ENCODE measurements at regions not wholly inside any gene's neighbourhood (a gene's known extent, or its start where the extent isn't known, plus 50 kb on each side); places are given as distances from the start of the nearest gene placed in this dataset.

DNA sequence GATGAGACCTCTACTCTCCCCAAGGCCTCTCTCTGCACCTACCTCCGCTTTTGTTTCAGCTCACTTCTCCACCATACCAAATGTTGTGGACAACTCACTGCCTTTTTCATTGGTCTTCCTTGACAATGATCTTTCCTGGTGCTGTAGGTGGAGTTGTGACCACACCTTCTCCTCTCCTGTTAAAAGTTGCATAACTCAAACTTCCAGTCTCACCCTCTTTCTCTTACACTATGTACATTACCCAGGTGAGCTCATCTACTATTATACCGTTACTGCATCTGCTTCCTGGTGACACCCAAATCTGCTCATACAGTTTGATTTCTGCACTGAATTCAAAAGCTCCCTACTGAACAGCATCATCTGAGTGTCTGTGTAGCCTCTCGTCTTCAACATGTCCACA, 542.8 kb downstream of the GALC start:
- H3K9me3 ChIP-seq, result no peaks in the 10 kb centered on the region
- H3K4me3 ChIP-seq, result no peak overlapping the region
- no peaks in the 10 kb centered on the region for H3K27me3 ChIP-seq
- no peak for DNase-seq
- no peaks in the 10 kb centered on the region for H3K36me3 ChIP-seq

- Histone ChIP-seq H3K36me3 (no peaks in the 10 kb centered on the region), H3K4me3 (no peak overlapping the region), H3K27me3 (no peaks in the 10 kb centered on the region), H3K9me3 (no peaks in the 10 kb centered on the region)
- no peak for DNase-seq
Measured at GRCh38 chr14:87449016-87449415, 544.0 kb downstream of the GALC start.

DNA sequence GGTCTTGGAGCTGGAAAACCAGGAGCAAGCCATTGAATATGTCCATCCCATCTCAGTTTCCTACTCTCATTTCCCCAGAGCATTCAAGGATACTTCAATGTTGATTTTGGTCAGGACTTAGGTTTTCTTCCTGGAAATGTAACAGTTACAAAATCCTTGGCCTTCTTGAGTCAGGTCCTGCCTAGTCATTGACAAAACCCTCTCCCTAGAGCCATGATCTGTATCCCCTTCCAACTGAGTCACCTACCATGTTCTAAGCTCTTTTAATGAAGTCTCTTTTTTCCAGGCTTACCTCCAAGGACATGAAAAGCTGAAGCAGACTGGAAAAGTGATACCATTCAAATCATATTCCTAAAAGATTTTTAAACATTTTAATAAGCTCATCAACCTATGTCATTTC, 549.2 kb downstream of the GALC start:
- Histone ChIP-seq H3K4me3 (no peak overlapping the region), H3K27me3 (no peaks in the 10 kb centered on the region), H3K36me3 (no peaks in the 10 kb centered on the region), H3K9me3 (no peaks in the 10 kb centered on the region)
- no peak for DNase-seq

DNA sequence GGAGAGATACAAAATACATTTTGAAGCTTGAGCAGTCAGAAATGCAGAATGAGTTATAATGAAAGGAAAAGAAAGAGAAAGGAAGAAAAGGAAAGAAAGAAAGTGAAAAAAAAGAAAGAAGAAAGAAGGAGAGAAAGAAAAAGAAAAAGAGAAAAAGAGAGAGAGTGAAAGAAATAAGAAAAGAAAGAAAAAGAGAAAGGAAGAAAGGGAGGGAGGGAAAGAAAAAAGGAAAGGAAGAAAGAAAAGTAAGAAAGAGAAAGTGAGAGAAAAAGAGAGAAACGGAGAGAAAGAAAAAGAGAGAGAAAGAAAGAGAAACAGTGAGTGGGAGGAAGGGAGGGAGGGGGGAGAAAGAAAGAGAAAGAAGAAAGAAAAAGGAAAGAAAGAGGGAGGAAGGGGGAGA, 549.9 kb downstream of the GALC start:
- Histone ChIP-seq H3K9me3 (no peaks in the 10 kb centered on the region), H3K4me3 (no peak overlapping the region), H3K27me3 (no peaks in the 10 kb centered on the region), H3K36me3 (no peaks in the 10 kb centered on the region)
- no peak for DNase-seq

GRCh38 chr14:87437158-87437557, 555.8 kb downstream of the GALC start:
- Histone ChIP-seq H3K36me3 (no peaks in the 10 kb centered on the region), H3K9me3 (no peaks in the 10 kb centered on the region), H3K27me3 (no peaks in the 10 kb centered on the region), H3K4me3 (no peak overlapping the region)
- no peak for DNase-seq

DNA sequence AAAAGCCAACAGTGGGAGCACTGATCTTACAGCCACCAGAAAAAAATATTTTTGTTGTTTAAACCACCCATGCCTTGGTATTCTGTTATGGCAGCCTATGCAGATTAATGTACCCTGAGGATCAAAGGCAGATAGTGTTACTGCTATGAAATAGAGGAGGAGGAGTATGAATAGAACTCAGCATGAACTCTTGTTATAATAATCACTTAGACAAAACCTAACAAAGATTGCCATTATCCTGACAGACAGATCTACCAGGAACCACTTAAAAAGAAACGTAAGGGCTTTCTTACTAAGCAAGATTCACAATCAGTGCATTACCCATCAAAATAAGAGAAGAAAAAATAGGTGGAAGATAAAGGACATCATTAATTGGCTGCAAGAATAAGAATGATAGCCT, 558.3 kb downstream of the GALC start:
- no peaks in the 10 kb centered on the region for H3K9me3 ChIP-seq
- H3K4me3 ChIP-seq, result no peak overlapping the region
- DNase-seq, result no peak
- H3K27me3 ChIP-seq, result no peaks in the 10 kb centered on the region
- H3K36me3 ChIP-seq, result no peaks in the 10 kb centered on the region

GRCh38 chr14:87434011-87434410, 559.0 kb downstream of the GALC start:
- Histone ChIP-seq H3K4me3 (no peak overlapping the region), H3K36me3 (no peaks in the 10 kb centered on the region), H3K27me3 (no peaks in the 10 kb centered on the region), H3K9me3 (no peaks in the 10 kb centered on the region)
- DNase-seq, result no peak

DNA sequence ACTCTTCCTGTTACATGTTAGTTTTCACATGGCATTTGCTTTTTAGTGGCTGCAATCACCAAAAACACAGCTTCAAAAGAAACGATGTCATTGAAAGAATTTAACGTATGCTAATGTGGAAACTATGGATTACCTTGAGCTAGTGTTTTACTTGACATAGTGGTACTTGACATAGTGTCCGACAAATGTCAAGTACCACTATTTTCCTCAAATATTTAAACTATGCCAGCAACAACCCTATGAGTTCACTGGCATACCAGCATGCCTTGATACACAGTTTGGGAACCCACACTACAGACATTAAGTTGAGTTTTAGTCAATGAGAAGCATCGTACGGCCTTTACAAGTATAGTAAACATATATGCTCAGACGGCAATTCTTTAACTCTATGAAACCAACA, 560.3 kb downstream of the GALC start:
- DNase-seq, result no peak
- no peaks in the 10 kb centered on the region for H3K27me3 ChIP-seq
- no peaks in the 10 kb centered on the region for H3K36me3 ChIP-seq
- no peak overlapping the region for H3K4me3 ChIP-seq
- no peaks in the 10 kb centered on the region for H3K9me3 ChIP-seq

- Histone ChIP-seq H3K36me3 (no peaks in the 10 kb centered on the region), H3K9me3 (no peaks in the 10 kb centered on the region), H3K4me3 (no peak overlapping the region), H3K27me3 (no peaks in the 10 kb centered on the region)
- DNase-seq, result peak; percentile 15
Measured at GRCh38 chr14:87430810-87431209, 562.2 kb downstream of the GALC start.

GRCh38 chr14:87430214-87430613, 562.8 kb downstream of the GALC start:
- Histone ChIP-seq H3K9me3 (no peaks in the 10 kb centered on the region), H3K4me3 (no peak overlapping the region), H3K36me3 (no peaks in the 10 kb centered on the region), H3K27me3 (no peaks in the 10 kb centered on the region)
- DNase-seq, result no peak

- DNase-seq, result no peak
- Histone ChIP-seq H3K36me3 (no peaks in the 10 kb centered on the region), H3K27me3 (no peaks in the 10 kb centered on the region), H3K9me3 (no peaks in the 10 kb centered on the region), H3K4me3 (no peak overlapping the region)
Measured at GRCh38 chr14:87419925-87420324, 573.1 kb downstream of the GALC start.

- no peaks in the 10 kb centered on the region for H3K27me3 ChIP-seq
- no peaks in the 10 kb centered on the region for H3K9me3 ChIP-seq
- H3K36me3 ChIP-seq, result no peaks in the 10 kb centered on the region
- DNase-seq, result no peak
- no peak overlapping the region for H3K4me3 ChIP-seq
Measured at GRCh38 chr14:87411370-87411769, 581.6 kb downstream of the GALC start.

DNA sequence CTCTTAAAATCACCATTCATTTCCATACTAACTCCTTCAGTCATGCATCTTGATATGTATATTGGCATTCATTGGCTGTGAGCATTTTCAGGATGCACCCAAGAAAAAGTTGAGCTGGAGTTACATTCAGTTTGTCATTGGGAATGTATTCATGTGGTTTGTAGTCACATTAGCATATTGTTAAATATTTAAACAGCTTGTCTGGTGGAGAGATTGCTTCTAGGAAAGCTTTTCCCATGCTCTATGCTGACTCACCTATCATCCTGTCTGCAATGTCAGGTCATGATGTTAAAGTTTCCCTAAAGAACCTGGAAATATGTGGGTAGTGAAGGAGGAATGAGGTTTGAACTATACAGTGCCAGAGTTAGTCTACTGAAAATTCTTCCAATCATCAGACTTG, 583.6 kb downstream of the GALC start:
- H3K27me3 ChIP-seq, result no peaks in the 10 kb centered on the region
- H3K4me3 ChIP-seq, result no peak overlapping the region
- no peaks in the 10 kb centered on the region for H3K36me3 ChIP-seq
- H3K9me3 ChIP-seq, result no peaks in the 10 kb centered on the region
- no peak for DNase-seq

- Histone ChIP-seq H3K4me3 (no peak overlapping the region), H3K27me3 (no peaks in the 10 kb centered on the region), H3K9me3 (no peaks in the 10 kb centered on the region), H3K36me3 (no peaks in the 10 kb centered on the region)
- DNase-seq, result no peak
Measured at GRCh38 chr14:87407344-87407743, 585.6 kb downstream of the GALC start.

GRCh38 chr14:87405563-87405962, 587.4 kb downstream of the GALC start:
- H3K27me3 ChIP-seq, result no peaks in the 10 kb centered on the region
- H3K9me3 ChIP-seq, result no peaks in the 10 kb centered on the region
- H3K36me3 ChIP-seq, result no peaks in the 10 kb centered on the region
- no peak for DNase-seq
- H3K4me3 ChIP-seq, result no peak overlapping the region

DNA sequence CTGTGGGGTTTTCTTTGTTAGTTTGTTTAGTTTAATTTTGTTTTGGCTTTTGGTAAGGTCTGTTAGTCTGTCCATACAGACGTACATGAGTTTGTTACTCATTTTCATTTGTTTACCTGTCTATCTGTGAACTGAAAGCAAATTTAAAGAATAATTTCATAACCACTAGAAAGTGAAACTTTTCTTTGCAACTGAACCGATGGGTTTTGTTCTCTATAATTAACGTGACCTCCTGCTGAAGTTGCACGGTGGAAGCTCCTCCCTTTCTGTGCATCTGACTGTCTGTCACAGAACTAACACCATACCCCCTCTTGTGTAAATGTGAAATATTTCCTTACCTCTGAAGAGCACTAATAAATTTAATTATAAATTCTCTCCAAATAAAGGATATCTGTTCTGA, 595.5 kb downstream of the GALC start:
- Histone ChIP-seq H3K27me3 (no peaks in the 10 kb centered on the region), H3K4me3 (no peak overlapping the region), H3K9me3 (no peaks in the 10 kb centered on the region), H3K36me3 (no peaks in the 10 kb centered on the region)
- no peak for DNase-seq

DNA sequence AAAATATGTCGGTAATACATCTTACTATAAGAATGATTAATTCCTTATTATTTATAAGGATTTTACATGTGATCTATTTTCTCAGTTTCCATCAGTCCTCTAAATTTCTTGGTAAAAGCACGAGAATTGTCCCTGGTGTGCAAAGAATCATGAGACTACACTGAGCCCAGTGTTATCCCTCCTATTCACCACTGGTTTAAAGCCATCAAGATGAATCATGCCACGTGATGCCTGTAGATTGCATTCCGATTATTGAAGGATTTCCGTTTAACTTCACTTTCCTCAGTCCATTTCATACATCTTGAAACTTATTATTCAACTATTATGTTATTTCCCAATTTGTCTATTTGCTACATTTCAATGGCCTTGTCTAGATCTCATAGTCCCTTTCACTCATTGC, 601.9 kb downstream of the GALC start:
- no peaks in the 10 kb centered on the region for H3K9me3 ChIP-seq
- H3K36me3 ChIP-seq, result no peaks in the 10 kb centered on the region
- H3K27me3 ChIP-seq, result no peaks in the 10 kb centered on the region
- no peak for DNase-seq
- no peak overlapping the region for H3K4me3 ChIP-seq

GRCh38 chr14:87388946-87389345, 604.0 kb downstream of the GALC start:
- H3K27me3 ChIP-seq, result no peaks in the 10 kb centered on the region
- DNase-seq, result no peak
- H3K36me3 ChIP-seq, result no peaks in the 10 kb centered on the region
- H3K4me3 ChIP-seq, result no peak overlapping the region
- no peaks in the 10 kb centered on the region for H3K9me3 ChIP-seq

- H3K9me3 ChIP-seq, result no peaks in the 10 kb centered on the region
- no peaks in the 10 kb centered on the region for H3K36me3 ChIP-seq
Measured at GRCh38 chr14:87387806-87388205, 605.2 kb downstream of the GALC start.

More at GRCh38 chr14:87387806-87388205, 605.2 kb downstream of the GALC start:
- no peaks in the 10 kb centered on the region for H3K27me3 ChIP-seq
- DNase-seq, result no peak
- no peak overlapping the region for H3K4me3 ChIP-seq
